Heart left ventricle (tissue), 16 donors: ENCODE measurements at regions not wholly inside any gene's neighbourhood (a gene's known extent, or its start where the extent isn't known, plus 50 kb on each side); places are given as distances from the start of the nearest gene placed in this dataset.
"Not testable (repeated sequence)": the region's sequence is repeated elsewhere in the genome, so short reads cannot be mapped to it uniquely, and the experiment has no call there.

Experiments
- ATAC-seq, 4 donors: fragments of 200-7000 bp; cut with Tn5 transposase; one replicate each; pipeline ENCODE4 v1.9.1; 2020 to 2022; ENCODE audit warnings: moderate library complexity in 4 of 4, mild to moderate bottlenecking in 3 of 4, moderate number of reproducible peaks in 1 of 4
- DNase-seq, 5 donors: peaks; one replicate each; pipeline ENCODE4 v3.0.0-alpha.2; 2020
- H3K27ac ChIP-seq, 12 donors: fragments of 200-600 bp; sonication (generic) in 4 of 12; one replicate each; pipeline versions ENCODE4 v1.5.0 to v1.8.0; 2016 to 2022; ENCODE audit warnings: mild to moderate bottlenecking in 2 of 12
- H3K27me3 ChIP-seq, 9 donors: fragments of 200-600 bp; sonication (generic) in 2 of 9; one replicate each; pipeline versions ENCODE4 v1.5.1 to v1.8.0; 2016 to 2022; ENCODE audit warnings: mild to moderate bottlenecking in 3 of 9
- H3K36me3 ChIP-seq, 9 donors: fragments of 200-600 bp; sonication (generic) in 2 of 9; one replicate each; pipeline versions ENCODE4 v1.5.0 to v1.8.0; 2018 to 2022; ENCODE audit warnings: mild to moderate bottlenecking in 2 of 9
- H3K4me1 ChIP-seq, 12 donors: fragments of 200-600 bp; sonication (generic) in 4 of 12; one replicate each; pipeline versions ENCODE4 v1.5.0 to v1.8.0; 2016 to 2022; ENCODE audit warnings: mild to moderate bottlenecking in 3 of 12
- H3K4me3 ChIP-seq, 12 donors: fragments of 200-600 bp; sonication (generic) in 4 of 12; one replicate each; pipeline versions ENCODE4 v1.5.0 to v1.8.0; 2017 to 2022; ENCODE audit warnings: mild to moderate bottlenecking in 9 of 12, moderate library complexity in 4 of 12
- H3K9me3 ChIP-seq, 12 donors: fragments of 200-600 bp; sonication (generic) in 4 of 12; one replicate each; pipeline versions ENCODE4 v1.5.0 to v1.8.0; 2016 to 2022; ENCODE audit warnings: mild to moderate bottlenecking in 1 of 12
- POLR2A ChIP-seq, 2 donors: fragments of 450-650 bp; IDR thresholded peaks; one replicate each; pipeline ENCODE4 v1.6.1; 2017; ENCODE audit warnings: antibody characterized with exemption in 2 of 2, mild to moderate bottlenecking in 2 of 2, moderate library complexity in 2 of 2
- whole genome bisulfite sequencing, 4 donors: extraction: QIAGEN DNeasy Blood & Tissue Kit in 2 of 4; methylation state at CpG; one replicate each; pipeline versions ENCODE4 v1.1.5 to v1.1.7; 2013 to 2018; 5-methylcytosine and 5-hydroxymethylcytosine counted together
- intact Hi-C, 10 donors: fragments of 100-400 bp; cut with DNase I; formaldehyde crosslinking; loops; one replicate each; pipeline versions ENCODE4 v1.11.1 to v1.14.2; 2022
- TF ChIP-seq, protein P1 (sequence below), 12 donors: fragments of 200-600 bp; sonication (generic) in 4 of 12; IDR thresholded peaks; one replicate each; pipeline versions ENCODE4 v1.5.0 to v1.8.0; 2018 to 2022; ENCODE audit warnings: antibody characterized with exemption in 12 of 12, mild to moderate bottlenecking in 5 of 12
- donor health status: ischemic (EF 13 %, LVEDD 7.1; RV severe dilation, severe dysfunction).
- donor health status: healthy with polysubstance abuse.
- donor health status: DM: no; HTN: yes; CAD: no.
- donor health status: DM: no; HTN: no; CAD: no.
- donor health status: ischemic (EF 25% LVEDD 6.9; RV normal size, moderate dysfunction).
- donor health status: ischemic (EF 25% LVEDD 5.7; RV mildly dilated, moderate dysfunction).
- donor health status: healthy.
- donor health status: DM: yes; HTN: yes; CAD: no.
- donor health status: ischemic (EF 35%, LVEDD 5.7; RV mildly dilated, moderate dysfunction).
- donor health status: nonischemic (EF 11% LVEDD 7.7; RV severe dilation, severe dysfunction).
- donor health status: DM: yes; HTN: yes; CAD: no.
- donor health status: PGD.
- donor health status: ischemic (EF 29% LVEDD 5.4; RV normal size, mild dysfunction).
- donor health status: nonischemic (EF 23%, LVEDD 6.1; RV moderate dilation, normal function).

DNA sequence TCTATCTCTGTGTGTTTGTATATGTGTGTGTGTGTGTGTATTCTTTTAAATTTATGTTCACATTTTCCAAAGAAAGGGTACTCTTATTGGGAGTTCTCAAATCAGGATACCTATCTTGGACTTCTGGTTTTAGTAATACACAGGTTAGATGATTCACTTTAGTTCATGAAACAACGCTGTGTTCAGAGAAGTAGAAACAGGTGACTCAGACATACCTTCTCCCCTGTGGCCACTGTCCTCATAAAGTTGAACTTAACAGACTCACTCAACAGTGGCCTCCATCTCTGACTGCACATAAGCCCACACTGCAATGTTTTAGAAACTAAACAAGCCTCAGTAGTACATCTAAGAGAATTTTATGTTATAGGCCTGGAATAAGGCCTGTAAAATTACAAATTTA, 566.6 kb upstream of the VRK2 start:
- no peak for DNase-seq
- no peaks in the 10 kb centered on the region for H3K4me1 ChIP-seq
- TF ChIP-seq, protein P1, sequence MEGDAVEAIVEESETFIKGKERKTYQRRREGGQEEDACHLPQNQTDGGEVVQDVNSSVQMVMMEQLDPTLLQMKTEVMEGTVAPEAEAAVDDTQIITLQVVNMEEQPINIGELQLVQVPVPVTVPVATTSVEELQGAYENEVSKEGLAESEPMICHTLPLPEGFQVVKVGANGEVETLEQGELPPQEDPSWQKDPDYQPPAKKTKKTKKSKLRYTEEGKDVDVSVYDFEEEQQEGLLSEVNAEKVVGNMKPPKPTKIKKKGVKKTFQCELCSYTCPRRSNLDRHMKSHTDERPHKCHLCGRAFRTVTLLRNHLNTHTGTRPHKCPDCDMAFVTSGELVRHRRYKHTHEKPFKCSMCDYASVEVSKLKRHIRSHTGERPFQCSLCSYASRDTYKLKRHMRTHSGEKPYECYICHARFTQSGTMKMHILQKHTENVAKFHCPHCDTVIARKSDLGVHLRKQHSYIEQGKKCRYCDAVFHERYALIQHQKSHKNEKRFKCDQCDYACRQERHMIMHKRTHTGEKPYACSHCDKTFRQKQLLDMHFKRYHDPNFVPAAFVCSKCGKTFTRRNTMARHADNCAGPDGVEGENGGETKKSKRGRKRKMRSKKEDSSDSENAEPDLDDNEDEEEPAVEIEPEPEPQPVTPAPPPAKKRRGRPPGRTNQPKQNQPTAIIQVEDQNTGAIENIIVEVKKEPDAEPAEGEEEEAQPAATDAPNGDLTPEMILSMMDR (IDR thresholded peaks at IDR 0.05): no peak
- TF ChIP-seq POLR2A (IDR thresholded peaks at IDR 0.05): no peak
- WGBS, 4 donors: 86 to 92% (median 88%) methylated on average over 1 of the region's 1 CpG
- no peaks in the 10 kb centered on the region for H3K36me3 ChIP-seq
- no peak overlapping the region for H3K4me3 ChIP-seq
- H3K27me3 ChIP-seq: no peaks in the 10 kb centered on the region
- no peak overlapping the region for H3K27ac ChIP-seq
- H3K9me3 ChIP-seq: no peaks in the 10 kb centered on the region
- intact Hi-C loops: no loop called here
- ATAC-seq: no peak

DNA sequence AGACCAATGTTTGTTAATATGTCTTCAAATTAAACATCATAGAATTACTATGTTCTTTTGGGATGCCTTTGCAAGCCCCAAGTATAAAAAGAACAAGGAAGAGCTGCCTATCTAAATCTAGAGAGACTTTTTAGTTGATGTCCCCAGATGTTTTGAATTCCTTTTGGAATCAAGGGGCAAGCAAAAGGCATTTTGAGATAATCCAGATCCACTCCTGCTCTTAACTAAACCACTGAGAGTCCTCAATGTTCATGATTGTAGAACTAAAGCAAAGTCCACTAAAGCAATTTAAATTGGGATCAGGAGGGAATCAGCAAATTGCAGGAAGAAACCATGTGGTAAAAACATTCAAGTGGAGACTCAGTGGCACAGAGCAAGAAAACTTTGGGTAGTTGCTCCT, 558.5 kb upstream of the VRK2 start:
- TF ChIP-seq, protein P1 (IDR thresholded peaks at IDR 0.05): no peak
- TF ChIP-seq POLR2A (IDR thresholded peaks at IDR 0.05): no peak
- no peak for ATAC-seq

DNA sequence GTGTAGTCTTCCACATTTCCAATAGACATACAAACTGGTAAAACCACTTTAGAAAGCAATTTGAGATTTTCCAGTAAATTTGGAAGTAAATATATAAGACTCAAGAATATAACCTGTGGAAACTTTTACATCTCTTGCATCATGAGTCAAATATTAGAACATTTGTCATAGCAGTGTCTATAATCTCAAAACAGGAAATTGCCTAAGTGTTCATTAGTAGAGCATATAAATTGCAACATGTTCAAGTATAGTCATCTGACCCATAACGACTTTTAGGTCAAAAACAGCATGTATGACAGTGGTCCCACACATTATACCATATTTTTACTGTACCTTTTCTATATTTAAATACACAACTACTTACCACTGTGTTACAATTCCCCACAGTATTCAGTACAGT, 555.9 kb upstream of the VRK2 start:
- ATAC-seq: no peak
- TF ChIP-seq, protein P1 (IDR thresholded peaks at IDR 0.05): no peak
- TF ChIP-seq POLR2A (IDR thresholded peaks at IDR 0.05): no peak
- H3K4me3 ChIP-seq: no peak overlapping the region
- DNase-seq: no peak
- intact Hi-C loops: loop anchor here in 2 of 10 donors (10.0 kb wide), 2 partner anchors 506 to 1206 kb away; no protein-coding TSS in a partner anchor
- no peak overlapping the region for H3K27ac ChIP-seq
- H3K36me3 ChIP-seq: no peaks in the 10 kb centered on the region
- peaks cover 0 to 5% (median 0%) of the 10 kb centered on the region in 12 donors for H3K9me3 ChIP-seq
- no peaks in the 10 kb centered on the region for H3K27me3 ChIP-seq
- WGBS, 4 donors: 72 to 81% (median 76%) methylated on average over 1 of the region's 1 CpG
- H3K4me1 ChIP-seq: peaks cover 0 to 12% (median 0%) of the 10 kb centered on the region in 12 donors

More for the DNA sequence above, 558.5 kb upstream of the VRK2 start:
- DNase-seq: no peak
- Histone ChIP-seq H3K27me3 (no peaks in the 10 kb centered on the region), H3K4me3 (no peak overlapping the region), H3K9me3 (no peaks in the 10 kb centered on the region), H3K36me3 (no peaks in the 10 kb centered on the region), H3K27ac (no peak overlapping the region), H3K4me1 (peaks cover 0 to 2% (median 0%) of the 10 kb centered on the region in 12 donors)
- intact Hi-C loops: no loop called here

DNA sequence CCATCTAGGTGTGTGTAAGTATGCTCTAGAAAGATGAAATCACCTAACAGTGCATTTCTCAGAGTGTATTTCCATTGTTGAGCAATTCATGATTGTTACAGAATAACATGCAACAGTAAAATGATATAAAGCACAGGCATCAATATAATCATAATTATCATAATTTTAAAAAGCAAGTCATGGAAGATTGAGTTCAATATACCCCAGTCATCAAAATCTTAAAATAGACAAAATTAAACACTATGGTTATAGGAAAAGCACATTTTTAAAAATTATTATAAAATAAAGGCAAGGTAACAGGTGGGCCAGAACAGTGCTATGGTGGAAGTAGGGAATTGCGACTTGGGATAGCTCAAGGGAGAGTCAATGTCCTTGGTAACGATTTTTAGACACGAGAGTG, 555.4 kb upstream of the VRK2 start:
- ATAC-seq (no peak), DNase-seq (no peak)
- no peak overlapping the region for H3K4me3 ChIP-seq
- H3K9me3 ChIP-seq: peaks cover 0 to 5% (median 0%) of the 10 kb centered on the region in 12 donors
- 71 to 97% (median 97%) methylated on average over 3 of the region's 3 CpGs for WGBS, 4 donors
- H3K4me1 ChIP-seq: peaks cover 0 to 12% (median 0%) of the 10 kb centered on the region in 12 donors
- no peak overlapping the region for H3K27ac ChIP-seq
- no peaks in the 10 kb centered on the region for H3K36me3 ChIP-seq
- no peaks in the 10 kb centered on the region for H3K27me3 ChIP-seq
- TF ChIP-seq POLR2A (IDR thresholded peaks at IDR 0.05): no peak
- TF ChIP-seq, protein P1 (IDR thresholded peaks at IDR 0.05): no peak
- intact Hi-C loops: loop anchor here in 2 of 10 donors (10.0 kb wide), 2 partner anchors 506 to 1206 kb away; no protein-coding TSS in a partner anchor

DNA sequence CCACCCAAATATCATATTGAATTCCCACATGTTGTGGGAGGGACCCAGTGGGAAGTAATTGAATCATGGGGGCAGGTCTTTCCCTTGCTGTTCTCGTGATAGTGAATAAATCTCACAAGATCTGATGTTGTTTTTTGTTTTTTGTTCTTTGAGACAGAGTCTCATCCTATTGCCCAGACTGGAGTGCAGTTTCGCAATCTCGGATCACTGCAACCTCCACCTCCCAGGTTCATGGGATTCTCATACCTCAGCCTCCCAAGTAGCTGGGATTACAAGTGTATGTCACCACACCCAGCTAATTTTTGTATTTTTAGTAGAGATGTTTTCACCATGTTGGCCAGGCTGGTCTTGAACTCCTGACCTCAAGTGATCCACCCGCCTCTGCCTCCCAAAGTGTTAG, 552.6 kb upstream of the VRK2 start:
- not testable (repeated sequence) for H3K27ac ChIP-seq, ATAC-seq, DNase-seq, H3K27me3 ChIP-seq, H3K9me3 ChIP-seq, H3K4me3 ChIP-seq, H3K36me3 ChIP-seq
- WGBS, 4 donors: 67 to 86% (median 83%) methylated on average over 4 of the region's 4 CpGs
- intact Hi-C loops: loop anchor here in 2 of 10 donors (10.0 kb wide), 2 partner anchors 509 to 1209 kb away; no protein-coding TSS in a partner anchor
- peaks cover 0 to 12% (median 0%) of the 10 kb centered on the region in 12 donors for H3K4me1 ChIP-seq
